Inflammatory macrophage (primary cell): ENCODE measurements at regions not wholly inside any gene's neighbourhood (a gene's known extent, or its start where the extent isn't known, plus 50 kb on each side); places are given as distances from the start of the nearest gene placed in this dataset.
"Not testable (repeated sequence)": the region's sequence is repeated elsewhere in the genome, so short reads cannot be mapped to it uniquely, and the experiment has no call there.

Source experiments
- DNase-seq, 2 donors: peaks; one replicate each; pipeline ENCODE4 v3.0.0-alpha.2; 2020 to 2022

DNA sequence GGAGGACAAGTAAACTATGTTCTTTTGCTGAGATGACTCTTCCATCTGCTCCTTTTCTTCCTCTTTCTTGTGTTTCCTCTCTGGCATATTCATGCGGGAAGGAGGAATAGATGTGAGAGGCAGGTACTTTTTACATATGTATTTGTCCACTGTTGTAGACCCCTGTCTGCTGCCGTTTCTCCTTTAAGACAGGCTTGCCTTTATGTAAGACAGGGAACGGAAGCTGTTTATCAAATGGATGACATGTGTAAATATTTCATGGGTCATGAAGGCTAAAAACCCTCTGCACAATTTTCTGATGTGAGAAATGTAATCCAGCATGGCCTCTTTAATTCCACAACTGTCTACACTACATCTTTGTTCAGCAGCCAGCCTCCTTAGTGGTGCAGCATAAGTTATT lies 1525.5 kb upstream of the NUDT12 start:
- DNase-seq, result no peak

DNA sequence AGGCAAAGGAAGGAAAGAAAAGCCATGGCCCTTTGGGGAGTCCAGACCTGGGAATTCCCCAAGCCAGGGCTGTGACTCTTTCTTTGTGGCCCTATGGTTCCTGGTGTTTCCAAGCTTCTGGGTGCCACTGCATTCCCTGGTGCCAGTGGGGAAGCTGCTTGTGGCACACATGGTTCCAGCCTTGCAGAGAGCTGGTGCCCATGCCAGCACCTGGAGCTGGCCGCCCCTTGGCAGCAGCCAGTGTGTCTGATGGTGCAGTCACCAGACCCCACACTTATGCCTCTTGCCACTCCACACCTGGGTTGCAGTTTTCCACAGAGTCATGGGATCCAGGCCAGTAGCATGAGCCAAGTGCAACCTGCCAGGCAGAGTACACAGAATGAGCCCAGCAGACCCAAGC lies 1495.3 kb upstream of the NUDT12 start:
- DNase-seq, result no peak

- DNase-seq, result no peak
These were observed 1494.4 kb upstream of the NUDT12 start for GRCh38 chr5:105057001-105057436.

- DNase-seq, result no peak
These were observed 1491.8 kb upstream of the NUDT12 start for GRCh38 chr5:105054406-105054805.

- DNase-seq, result no peak
These were observed 1480.0 kb upstream of the NUDT12 start for GRCh38 chr5:105042623-105043022.

DNA sequence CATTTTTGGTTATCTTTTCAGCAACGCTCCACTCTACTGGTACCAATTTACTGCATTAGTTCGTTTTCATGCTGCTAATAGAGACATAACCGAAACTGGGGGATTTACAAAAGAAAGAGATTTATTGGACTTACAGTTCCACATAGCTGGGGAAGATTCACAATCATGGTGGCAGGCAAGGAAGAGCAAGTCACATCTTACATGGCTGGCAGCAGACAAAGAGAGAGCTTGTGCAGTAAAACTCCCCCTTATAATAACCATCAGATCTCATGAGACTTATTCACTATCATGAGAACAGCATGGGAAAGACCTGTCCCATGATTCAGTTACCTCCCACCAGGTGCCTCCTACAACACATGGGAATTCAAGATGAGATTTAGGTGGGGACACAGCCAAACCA lies 1474.2 kb upstream of the NUDT12 start:
- DNase-seq, result not testable (repeated sequence)

DNA sequence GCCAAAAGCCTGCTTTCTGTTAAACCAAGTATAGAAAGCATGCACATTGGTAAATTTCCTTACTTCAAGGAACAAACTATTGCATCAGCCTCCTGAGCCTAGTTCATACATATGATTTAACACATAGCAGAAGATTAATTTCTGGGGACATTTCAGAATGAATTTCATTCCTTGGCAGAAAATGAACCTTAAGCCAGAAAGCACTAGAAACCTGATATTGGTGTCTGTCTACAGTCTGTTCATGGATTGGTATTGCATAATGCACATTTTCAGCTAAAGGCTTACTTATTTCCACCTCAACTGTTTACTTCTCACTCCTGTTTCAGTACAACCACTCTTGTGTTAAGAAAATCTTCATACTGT lies 1471.8 kb upstream of the NUDT12 start:
- DNase-seq, result no peak

DNA sequence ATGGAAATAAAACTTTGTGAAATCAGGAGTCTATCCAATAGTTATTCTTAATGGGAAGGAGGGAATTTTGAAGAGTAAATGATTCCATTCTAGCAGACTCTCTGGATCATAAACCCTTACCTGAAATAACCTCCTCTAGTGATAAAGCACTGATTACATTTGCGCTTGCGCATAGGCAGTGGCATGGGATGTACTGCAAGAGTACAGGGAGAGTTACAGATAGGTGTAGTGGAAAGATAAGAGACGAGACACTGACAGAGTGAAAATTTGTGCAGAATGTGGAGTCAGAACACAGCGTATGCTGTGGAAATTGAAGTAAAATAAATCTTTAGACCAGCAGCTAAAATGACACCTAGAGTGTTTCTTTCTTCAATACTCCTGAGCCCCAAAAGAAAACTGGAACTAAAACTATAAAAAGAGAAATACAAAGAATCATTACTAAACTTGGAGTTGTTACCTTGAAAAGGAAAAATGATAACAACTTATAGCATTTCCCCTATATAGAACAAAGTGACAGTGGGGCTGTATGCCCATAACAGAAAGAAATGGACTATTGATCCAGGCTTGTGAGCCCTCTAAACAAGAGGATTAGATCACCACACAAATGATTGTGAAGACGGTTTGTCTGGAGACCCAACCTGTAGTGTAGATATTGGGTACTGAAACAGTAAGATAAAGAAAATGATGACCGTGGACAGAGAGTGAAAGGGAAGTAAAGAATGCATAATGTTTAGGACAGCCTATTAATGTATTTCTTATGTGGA lies 1471.2 kb upstream of the NUDT12 start:
- no peak for DNase-seq

DNA sequence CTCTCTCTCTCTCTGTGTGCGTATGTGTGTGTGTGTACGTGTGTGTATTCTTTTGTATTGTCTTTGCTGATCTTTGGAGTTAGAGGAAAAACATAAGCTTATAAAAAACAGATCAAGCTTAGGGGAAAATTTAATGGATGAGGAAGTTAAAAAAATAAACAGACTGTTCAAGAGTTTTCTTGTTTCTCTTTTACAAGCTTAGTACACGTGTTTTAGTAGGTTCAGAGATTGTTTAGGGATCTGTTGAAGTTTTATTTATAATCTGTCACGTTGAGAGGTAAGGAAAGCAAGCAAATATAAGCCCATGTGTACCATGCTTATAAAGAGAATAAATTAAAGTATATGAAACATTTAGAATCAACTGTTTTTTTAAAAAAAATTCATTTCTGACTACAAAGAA lies 1470.3 kb upstream of the NUDT12 start:
- no peak for DNase-seq

- no peak for DNase-seq
These were observed 1467.6 kb upstream of the NUDT12 start for GRCh38 chr5:105030153-105030552.

DNA sequence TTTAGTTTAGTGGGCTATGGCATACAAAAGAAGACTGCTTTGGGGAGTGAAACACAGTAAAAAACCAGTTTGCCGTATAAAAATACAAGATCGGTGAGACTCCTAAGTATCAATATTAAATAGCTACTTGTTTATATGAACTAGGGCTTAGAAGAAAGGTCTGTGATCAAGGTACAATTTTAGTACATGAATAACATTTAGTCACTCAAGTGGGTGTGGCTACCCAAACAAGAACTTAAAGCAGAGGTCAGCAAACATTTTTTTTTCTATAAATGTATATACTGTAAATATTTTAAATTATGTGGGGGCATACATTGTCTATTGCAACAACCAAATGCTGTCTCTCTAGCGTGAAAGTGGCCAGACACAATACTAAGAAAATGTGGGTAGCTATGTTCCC lies 1452.5 kb upstream of the NUDT12 start:
- no peak for DNase-seq

DNA sequence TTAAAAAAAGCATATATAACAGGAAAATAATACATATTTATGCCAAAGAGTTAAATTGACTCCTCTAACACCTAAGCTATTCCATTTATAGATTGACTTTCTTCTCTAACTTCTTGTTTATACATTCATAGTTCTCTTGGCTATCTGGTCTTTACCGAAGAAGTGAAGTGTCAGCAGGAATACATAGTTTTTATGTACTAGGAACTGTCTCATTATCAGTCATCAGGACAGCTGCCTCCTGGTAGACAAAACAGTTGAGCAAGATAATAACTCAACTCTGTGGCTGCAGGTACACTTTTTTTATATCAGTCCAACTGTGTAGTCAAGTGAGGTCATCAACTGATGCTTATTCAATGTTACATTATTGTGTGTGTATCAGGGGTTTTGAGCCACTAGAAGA lies 1436.0 kb upstream of the NUDT12 start:
- DNase-seq, result no peak

DNA sequence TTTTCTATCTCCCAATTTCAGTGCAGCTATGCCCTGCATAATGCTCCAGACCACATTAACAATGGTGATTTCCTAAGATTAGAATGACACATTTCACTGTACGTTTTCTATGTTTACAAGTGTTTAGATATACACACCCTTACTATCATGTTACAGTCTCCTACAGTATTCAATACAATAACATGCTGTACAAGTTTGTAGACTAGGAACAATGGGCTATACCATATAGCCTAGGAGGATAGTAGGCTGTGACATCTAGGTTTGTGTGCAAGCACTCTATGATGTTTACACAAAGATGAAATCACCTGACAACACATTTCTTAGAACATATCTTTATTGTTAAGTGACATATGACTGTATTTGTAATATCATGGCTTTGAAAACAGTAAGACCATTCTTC lies 1435.6 kb upstream of the NUDT12 start:
- no peak for DNase-seq

GRCh38 chr5:104987074-104987473 lies 1424.5 kb upstream of the NUDT12 start:
- no peak for DNase-seq

DNA sequence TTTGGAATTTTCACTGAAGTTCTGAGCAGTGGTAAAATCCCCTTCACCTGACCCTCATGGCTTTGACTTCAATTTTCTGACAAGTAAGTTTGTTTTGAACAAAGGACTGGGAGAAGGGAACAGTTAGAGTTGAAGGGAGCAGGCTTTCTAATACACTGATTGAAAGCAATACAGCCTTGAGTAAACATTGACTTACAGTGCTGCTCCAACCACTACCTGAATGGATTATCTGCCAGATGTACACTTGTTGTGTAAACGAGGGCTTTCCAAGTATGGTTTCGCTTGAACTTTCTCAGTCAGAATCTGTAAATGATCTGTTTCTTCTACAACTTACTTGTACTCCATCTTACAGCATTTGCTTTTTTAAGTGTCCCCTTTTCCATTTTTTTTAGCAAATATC lies 1414.9 kb upstream of the NUDT12 start:
- no peak for DNase-seq

- no peak for DNase-seq
These were observed 1405.3 kb upstream of the NUDT12 start for GRCh38 chr5:104967806-104968410.

DNA sequence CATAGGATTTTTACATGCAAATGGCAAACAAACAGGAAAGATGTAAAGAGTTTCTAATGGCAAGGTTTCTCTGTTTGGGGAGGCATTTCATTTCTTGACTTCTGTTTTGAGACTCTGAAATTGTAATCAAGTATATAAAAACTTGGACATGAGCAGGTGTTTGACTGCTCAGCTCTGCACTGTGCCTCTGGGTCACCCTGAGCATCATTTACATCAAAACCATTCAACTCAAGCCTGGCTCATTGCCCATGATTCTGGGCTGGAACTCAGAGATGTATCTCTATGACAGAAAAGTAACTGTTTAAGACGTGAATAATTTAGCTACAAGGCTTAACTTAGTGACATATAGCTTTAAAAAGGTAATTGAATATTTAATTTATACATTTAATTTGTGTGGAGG lies 1402.4 kb upstream of the NUDT12 start:
- DNase-seq, result no peak

DNA sequence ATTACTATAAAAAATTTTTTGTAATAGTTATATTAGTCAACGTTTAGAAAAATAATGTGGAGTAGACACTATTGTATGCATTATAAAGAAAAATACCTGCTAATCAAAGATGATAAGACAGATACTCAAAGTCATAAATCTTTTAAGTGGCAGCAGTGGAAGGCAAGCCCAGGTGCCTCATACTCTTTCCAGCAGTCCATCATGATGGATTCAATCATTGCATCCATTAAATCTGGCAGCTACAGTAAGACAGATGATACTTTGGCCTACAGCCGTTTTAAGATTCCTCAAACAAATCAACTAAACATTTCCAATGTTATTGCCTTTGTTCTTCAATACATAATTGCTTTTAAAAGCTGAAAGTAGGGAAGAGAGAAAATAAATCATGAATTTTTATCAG lies 1392.9 kb upstream of the NUDT12 start:
- DNase-seq, result no peak

DNA sequence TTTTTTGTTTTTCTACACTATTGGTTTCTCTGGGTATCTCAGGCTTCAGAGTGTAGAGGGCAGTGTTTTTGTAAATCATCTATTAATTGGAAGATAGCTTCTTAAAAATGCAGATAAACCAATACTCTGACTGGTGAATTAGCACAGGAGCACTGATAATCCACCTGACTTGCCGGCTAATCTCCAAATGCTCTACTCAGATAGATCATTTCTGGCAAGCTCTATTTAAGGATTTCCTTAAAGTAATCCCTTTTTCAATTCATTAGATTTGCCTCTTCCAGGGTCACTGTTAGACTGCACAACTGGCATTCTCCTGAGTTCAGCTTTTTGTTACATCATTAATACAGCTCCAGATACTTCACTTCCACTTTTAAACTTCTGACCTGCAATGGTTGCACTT lies 1390.3 kb upstream of the NUDT12 start:
- no peak for DNase-seq

DNA sequence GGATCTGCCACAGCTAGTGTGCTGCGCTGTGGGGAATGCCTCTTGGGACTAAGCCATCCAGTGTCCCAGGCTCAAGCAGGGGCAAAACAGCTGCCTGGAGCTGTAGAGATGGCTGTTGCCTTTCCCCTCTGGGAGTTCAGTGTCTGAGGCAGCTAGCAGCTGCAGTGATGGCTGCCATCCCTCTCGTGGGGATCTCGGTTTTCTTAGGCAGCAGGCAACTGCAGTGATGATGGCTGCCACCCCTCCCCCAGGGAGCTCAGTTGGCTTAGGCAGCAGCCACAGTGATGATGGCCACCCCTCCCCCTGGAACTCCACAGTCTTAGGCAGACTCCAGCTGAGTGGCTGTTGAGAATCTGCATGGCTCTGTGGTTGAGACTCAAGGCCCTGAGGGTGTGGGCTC lies 1389.2 kb upstream of the NUDT12 start:
- DNase-seq, result no peak

DNA sequence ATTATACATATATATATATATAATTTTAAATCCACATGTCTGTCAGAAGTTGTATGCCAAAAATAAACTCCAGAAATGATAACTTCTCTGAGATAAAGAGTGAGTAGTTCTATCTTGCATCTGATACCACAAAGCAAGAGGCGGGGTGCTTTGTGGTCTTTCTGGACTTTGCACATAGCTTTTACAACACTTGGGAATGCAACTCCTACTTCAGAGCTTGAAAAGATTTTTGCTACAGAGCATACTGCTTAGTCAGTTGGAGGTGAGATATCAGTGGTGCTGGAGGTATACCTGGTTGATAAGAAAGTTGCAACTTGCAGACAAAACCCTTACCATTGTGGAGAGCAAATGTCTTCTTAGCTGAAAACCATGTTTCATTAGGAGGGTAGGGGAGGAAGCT lies 1384.5 kb upstream of the NUDT12 start:
- no peak for DNase-seq

GRCh38 chr5:104942735-104943134 lies 1380.1 kb upstream of the NUDT12 start:
- no peak for DNase-seq

GRCh38 chr5:104941030-104941645 lies 1378.5 kb upstream of the NUDT12 start:
- no peak for DNase-seq

DNA sequence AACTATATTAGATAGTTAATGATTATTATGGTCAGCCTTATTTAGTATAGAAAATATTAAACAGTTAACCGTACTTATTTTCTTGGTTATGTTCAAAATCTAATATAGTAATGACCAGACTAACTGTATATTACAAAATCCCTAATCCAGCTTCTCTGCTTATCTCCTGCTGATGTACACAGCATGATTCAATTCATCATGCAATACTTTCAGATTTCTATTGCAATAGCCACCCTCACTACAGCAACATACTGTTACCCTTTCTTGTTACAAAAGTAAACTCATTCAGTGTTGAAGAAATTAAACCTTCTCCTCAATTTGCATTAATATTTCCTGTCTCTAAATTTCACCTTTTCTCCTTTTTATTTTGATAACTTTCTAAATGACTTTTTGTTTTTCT lies 1375.0 kb upstream of the NUDT12 start:
- DNase-seq, result no peak
